SU-DHL-6 (cell line): ENCODE measurements at regions not wholly inside any gene's neighbourhood (a gene's known extent, or its start where the extent isn't known, plus 50 kb on each side); places are given as distances from the start of the nearest gene placed in this dataset.
"Not testable (repeated sequence)": the region's sequence is repeated elsewhere in the genome, so short reads cannot be mapped to it uniquely, and the experiment has no call there.

Experiments used
- EZH2phosphoT487 ChIP-seq: fragments of 200-600 bp; sonication (generic), shearing (Covaris generic); conservative IDR thresholded peaks from 2 replicates; pipeline ENCODE4 v1.6.1; 2018; ENCODE audit warnings: mild to moderate bottlenecking, antibody characterized with exemption, low read length, moderate library complexity, mixed read lengths
- TF ChIP-seq, protein P1 (sequence below): fragments of 200-600 bp; sonication (generic); IDR thresholded peaks from one replicate; pipeline ENCODE4 v1.5.1; 2017; ENCODE audit warnings: antibody characterized with exemption, mild to moderate bottlenecking, low read length, moderate library complexity; ENCODE audit not compliant: insufficient read depth, poor library complexity, severe bottlenecking

- TF ChIP-seq, protein P1, sequence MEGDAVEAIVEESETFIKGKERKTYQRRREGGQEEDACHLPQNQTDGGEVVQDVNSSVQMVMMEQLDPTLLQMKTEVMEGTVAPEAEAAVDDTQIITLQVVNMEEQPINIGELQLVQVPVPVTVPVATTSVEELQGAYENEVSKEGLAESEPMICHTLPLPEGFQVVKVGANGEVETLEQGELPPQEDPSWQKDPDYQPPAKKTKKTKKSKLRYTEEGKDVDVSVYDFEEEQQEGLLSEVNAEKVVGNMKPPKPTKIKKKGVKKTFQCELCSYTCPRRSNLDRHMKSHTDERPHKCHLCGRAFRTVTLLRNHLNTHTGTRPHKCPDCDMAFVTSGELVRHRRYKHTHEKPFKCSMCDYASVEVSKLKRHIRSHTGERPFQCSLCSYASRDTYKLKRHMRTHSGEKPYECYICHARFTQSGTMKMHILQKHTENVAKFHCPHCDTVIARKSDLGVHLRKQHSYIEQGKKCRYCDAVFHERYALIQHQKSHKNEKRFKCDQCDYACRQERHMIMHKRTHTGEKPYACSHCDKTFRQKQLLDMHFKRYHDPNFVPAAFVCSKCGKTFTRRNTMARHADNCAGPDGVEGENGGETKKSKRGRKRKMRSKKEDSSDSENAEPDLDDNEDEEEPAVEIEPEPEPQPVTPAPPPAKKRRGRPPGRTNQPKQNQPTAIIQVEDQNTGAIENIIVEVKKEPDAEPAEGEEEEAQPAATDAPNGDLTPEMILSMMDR: not testable (repeated sequence)
- not testable (repeated sequence) for TF ChIP-seq EZH2phosphoT487
These were observed 197.5 kb upstream of the FAT3 start for GRCh38 chr11:92027136-92027535.
